Loucy (cell line): ENCODE measurements at regions not wholly inside any gene's neighbourhood (a gene's known extent, or its start where the extent isn't known, plus 50 kb on each side); places are given as distances from the start of the nearest gene placed in this dataset.
"Not testable (repeated sequence)": the region's sequence is repeated elsewhere in the genome, so short reads cannot be mapped to it uniquely, and the experiment has no call there.

Experiments
- H2AFZ ChIP-seq: fragments of 200-600 bp; sonication (generic); 2 replicates; pipeline ENCODE4 v1.6.0; 2016; ENCODE audit warnings: antibody characterized with exemption, mild to moderate bottlenecking, low read length, moderate library complexity
- H3F3A ChIP-seq: fragments of 200-600 bp; 2 replicates; pipeline ENCODE4 v1.6.0; 2016; ENCODE audit warnings: antibody characterized with exemption, low read depth, mild to moderate bottlenecking
- H3K27me3 ChIP-seq: fragments of 200-600 bp; sonication (generic); 2 replicates; pipeline ENCODE4 v1.6.1; 2014; ENCODE audit warnings: low read length, mild to moderate bottlenecking; ENCODE audit not compliant: insufficient read depth, poor library complexity, severe bottlenecking
- H3K36me3 ChIP-seq: fragments of 200-600 bp; sonication (generic); 2 replicates; pipeline ENCODE4 v1.6.1; 2016; ENCODE audit warnings: low read length; ENCODE audit not compliant: insufficient read depth
- H3K4me1 ChIP-seq: fragments of 200-600 bp; sonication (generic); 2 replicates; pipeline ENCODE4 v1.5.1; 2014; ENCODE audit warnings: low read length, mild to moderate bottlenecking; ENCODE audit not compliant: insufficient read depth, poor library complexity, severe bottlenecking
- H3K4me2 ChIP-seq: fragments of 200-600 bp; sonication (generic); 2 replicates; pipeline ENCODE4 v1.6.0; 2014; ENCODE audit warnings: antibody characterized with exemption, low read length, low read depth, mild to moderate bottlenecking; ENCODE audit not compliant: poor library complexity, severe bottlenecking
- H3K4me3 ChIP-seq: fragments of 200-600 bp; sonication (generic); 2 replicates; pipeline ENCODE4 v1.5.1; 2014; ENCODE audit warnings: low read length, mild to moderate bottlenecking, mixed read lengths; ENCODE audit not compliant: poor library complexity, severe bottlenecking
- H3K79me2 ChIP-seq: fragments of 200-600 bp; sonication (generic); 2 replicates; pipeline ENCODE4 v1.6.1; 2014; ENCODE audit warnings: low read length; ENCODE audit not compliant: insufficient read depth
- H3K9ac ChIP-seq: fragments of 200-600 bp; sonication (generic); 2 replicates; pipeline ENCODE4 v1.6.0; 2014; ENCODE audit warnings: mild to moderate bottlenecking, low read depth, low read length, moderate library complexity; ENCODE audit not compliant: poor library complexity, severe bottlenecking
- H3K9me2 ChIP-seq: fragments of 200-600 bp; sonication (generic); replicated peaks from 2 replicates; pipeline ENCODE4 v1.6.1; 2016; ENCODE audit warnings: low read depth, low read length, mixed read lengths
- H3K9me3 ChIP-seq: fragments of 200-600 bp; sonication (generic); 2 replicates; pipeline ENCODE4 v1.6.1; 2014; ENCODE audit warnings: mild to moderate bottlenecking, antibody characterized with exemption, low read length, low read depth; ENCODE audit not compliant: insufficient read depth
- H4K20me1 ChIP-seq: fragments of 200-600 bp; sonication (generic); 2 replicates; pipeline ENCODE4 v1.6.0; 2014; ENCODE audit warnings: antibody characterized with exemption, low read length, mild to moderate bottlenecking; ENCODE audit not compliant: insufficient read depth, poor library complexity, severe bottlenecking

DNA sequence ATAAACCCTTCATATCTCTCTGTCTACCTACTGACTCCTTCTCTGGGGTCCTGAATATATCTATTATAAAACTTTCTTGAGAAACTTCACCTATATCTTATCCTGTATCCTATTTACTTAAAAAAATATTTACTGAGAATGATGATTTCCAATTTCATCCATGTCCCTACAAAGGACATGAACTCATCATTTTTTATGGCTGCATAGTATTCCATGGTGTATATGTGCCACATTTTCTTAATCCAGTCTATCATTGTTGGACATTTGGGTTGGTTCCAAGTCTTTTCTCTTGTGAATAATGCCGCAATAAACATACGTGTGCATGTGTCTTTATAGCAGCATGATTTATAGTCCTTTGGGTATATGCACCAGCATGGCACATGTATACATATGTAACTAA is 301.7 kb upstream of the RAI14 start:
- not testable (repeated sequence) for H3K4me1 ChIP-seq, H3K9ac ChIP-seq, H3K4me2 ChIP-seq, H2AFZ ChIP-seq, H3K79me2 ChIP-seq, H3K4me3 ChIP-seq, H3K9me3 ChIP-seq, H3K36me3 ChIP-seq, H3K27me3 ChIP-seq, H3K9me2 ChIP-seq, H4K20me1 ChIP-seq, H3F3A ChIP-seq

DNA sequence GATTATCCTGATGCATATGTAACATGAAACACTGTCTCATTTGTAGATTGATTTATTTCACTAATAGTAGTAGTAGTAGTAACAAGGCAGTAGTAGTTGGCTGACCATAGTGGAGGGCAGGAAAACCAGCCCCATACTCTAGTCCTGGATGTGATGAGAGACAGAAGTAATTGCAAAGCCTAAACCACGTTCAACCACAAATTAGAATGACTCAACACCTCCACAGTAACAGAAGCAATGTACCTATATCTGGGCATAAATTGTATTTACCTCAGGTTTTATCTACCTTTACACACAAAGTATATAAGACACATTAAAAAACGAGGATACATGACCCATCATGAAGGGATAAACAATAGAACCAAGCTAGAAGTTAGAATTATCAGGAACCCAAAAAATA is 284.7 kb upstream of the RAI14 start:
- not testable (repeated sequence) for H3K4me3 ChIP-seq, H3K4me2 ChIP-seq, H3K27me3 ChIP-seq

DNA sequence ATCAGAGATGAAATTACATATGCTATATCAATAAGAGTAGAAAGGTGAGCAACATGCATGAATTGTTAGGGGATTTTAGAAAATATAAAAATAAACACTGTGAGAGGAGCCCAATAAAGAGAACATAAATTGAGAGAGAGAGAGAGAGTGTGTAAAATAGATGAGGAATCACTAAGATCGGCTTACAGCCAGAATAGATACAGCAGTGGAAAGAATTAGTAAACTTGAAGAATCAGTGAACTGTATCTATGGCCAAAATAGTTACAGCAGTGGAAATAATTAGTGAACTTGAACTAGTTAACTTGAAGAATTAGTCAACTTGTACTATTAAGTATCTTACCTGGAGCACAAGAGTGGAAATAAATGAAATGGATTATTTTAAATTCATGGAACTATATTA is 284.3 kb upstream of the RAI14 start:
- H4K20me1 ChIP-seq, H2AFZ ChIP-seq, H3K27me3 ChIP-seq, H3F3A ChIP-seq, H3K79me2 ChIP-seq, H3K9ac ChIP-seq, H3K4me2 ChIP-seq, H3K4me3 ChIP-seq, H3K9me2 ChIP-seq, H3K4me1 ChIP-seq, H3K9me3 ChIP-seq, H3K36me3 ChIP-seq: not testable (repeated sequence)

More for the DNA sequence above, 284.7 kb upstream of the RAI14 start:
- not testable (repeated sequence) for H3K9me3 ChIP-seq, H3K79me2 ChIP-seq, H3F3A ChIP-seq, H3K36me3 ChIP-seq, H4K20me1 ChIP-seq, H3K4me1 ChIP-seq, H2AFZ ChIP-seq, H3K9ac ChIP-seq, H3K9me2 ChIP-seq

- H3K79me2 ChIP-seq, result not testable (repeated sequence)
Observed at GRCh38 chr5:34372739-34373138, 283.4 kb upstream of the RAI14 start.

GRCh38 chr5:34377651-34378050 is 278.5 kb upstream of the RAI14 start:
- H3K4me2 ChIP-seq, H4K20me1 ChIP-seq, H3K79me2 ChIP-seq, H3K36me3 ChIP-seq, H2AFZ ChIP-seq, H3K27me3 ChIP-seq, H3K4me3 ChIP-seq, H3K4me1 ChIP-seq, H3K9me3 ChIP-seq, H3F3A ChIP-seq, H3K9me2 ChIP-seq, H3K9ac ChIP-seq: not testable (repeated sequence)

More at GRCh38 chr5:34372739-34373138, 283.4 kb upstream of the RAI14 start:
- not testable (repeated sequence) for H3K36me3 ChIP-seq, H3F3A ChIP-seq, H3K9ac ChIP-seq, H3K4me2 ChIP-seq, H3K9me3 ChIP-seq, H2AFZ ChIP-seq, H3K4me1 ChIP-seq, H4K20me1 ChIP-seq, H3K9me2 ChIP-seq, H3K4me3 ChIP-seq, H3K27me3 ChIP-seq

DNA sequence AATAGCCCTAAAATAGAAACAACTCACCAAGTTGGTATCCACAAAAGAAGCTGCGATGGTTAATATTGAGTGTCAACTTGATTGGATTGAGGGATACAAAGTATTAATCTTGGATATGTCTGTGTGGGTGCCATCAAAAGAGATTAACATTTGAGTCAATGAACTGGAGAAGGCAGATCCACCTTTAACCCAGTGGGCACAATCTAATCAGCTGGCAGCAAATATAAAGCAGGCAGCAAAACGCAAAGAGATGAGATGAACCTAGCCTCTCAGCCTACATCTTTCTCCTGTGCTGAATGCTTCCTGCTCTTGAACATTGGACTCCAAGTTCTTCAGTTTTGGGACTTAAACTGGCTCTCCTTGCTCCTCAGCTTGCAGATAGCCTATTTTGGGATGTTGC is 277.6 kb upstream of the RAI14 start:
- H3K36me3 ChIP-seq, H3F3A ChIP-seq, H3K9ac ChIP-seq, H3K9me2 ChIP-seq, H2AFZ ChIP-seq, H3K9me3 ChIP-seq, H3K27me3 ChIP-seq, H3K4me2 ChIP-seq, H3K79me2 ChIP-seq, H3K4me3 ChIP-seq, H3K4me1 ChIP-seq, H4K20me1 ChIP-seq: not testable (repeated sequence)

- H2AFZ ChIP-seq, H3K4me1 ChIP-seq, H3K9ac ChIP-seq, H3K27me3 ChIP-seq, H3K4me3 ChIP-seq, H3K4me2 ChIP-seq, H3F3A ChIP-seq, H3K9me3 ChIP-seq, H4K20me1 ChIP-seq, H3K9me2 ChIP-seq, H3K36me3 ChIP-seq, H3K79me2 ChIP-seq: not testable (repeated sequence)
Observed at GRCh38 chr5:34388754-34389153, 267.4 kb upstream of the RAI14 start.
